ENCODE measurements at regions not wholly inside any gene's neighbourhood (a gene's known extent, or its start where the extent isn't known, plus 50 kb on each side); places are given as distances from the start of the nearest gene placed in this dataset.
"Not testable (repeated sequence)": the region's sequence is repeated elsewhere in the genome, so short reads cannot be mapped to it uniquely, and the experiment has no call there.

GRCh38 chr2:116517936-116518335 is 1296.6 kb upstream of the DDX18 start:
- no peak for DNase-seq

DNA sequence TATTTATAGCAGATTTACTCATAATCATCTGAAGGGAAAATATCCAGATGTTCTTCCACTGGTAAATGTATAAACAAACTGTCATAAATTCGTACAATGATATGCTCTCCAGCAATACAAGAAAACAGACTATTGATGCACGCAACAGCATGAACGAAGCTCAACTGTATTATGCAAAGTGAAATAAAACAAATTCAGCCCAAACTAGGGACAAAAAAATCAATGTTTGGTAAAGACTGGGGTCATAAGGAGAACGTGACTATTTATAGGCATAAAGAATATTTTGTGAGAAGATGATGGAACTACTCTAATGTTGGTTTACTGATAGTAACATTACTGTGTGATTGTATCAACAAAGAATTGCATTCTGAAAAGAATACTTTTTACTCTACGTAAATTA is 1276.7 kb upstream of the DDX18 start:
- DNase-seq: no peak

- no peak for DNase-seq
Measured at GRCh38 chr2:116545286-116546068, 1269.0 kb upstream of the DDX18 start.

GRCh38 chr2:116552738-116553419 is 1261.6 kb upstream of the DDX18 start:
- not testable (repeated sequence) for DNase-seq

DNA sequence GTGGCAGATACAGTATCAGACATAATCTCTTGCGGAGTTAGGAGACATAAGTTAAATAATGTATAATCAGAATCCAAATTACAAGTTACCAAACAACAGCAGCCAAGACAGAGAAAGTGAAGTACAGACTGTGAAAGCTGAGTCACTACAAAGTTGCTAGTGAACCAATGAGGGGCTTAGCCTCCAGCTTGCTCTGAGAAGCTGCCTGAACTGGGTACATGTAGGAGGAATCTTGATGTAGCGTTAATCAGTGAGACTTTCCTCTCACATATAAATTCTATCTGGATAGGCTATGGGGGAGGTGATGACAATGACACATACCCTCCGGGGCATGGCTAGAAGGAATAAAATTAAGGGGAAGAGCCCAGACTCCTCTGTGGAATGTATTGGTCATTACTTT is 1234.3 kb upstream of the DDX18 start:
- no peak for DNase-seq

GRCh38 chr2:116582850-116583249 is 1231.6 kb upstream of the DDX18 start:
- DNase-seq: no peak

GRCh38 chr2:116585669-116586327 is 1228.7 kb upstream of the DDX18 start:
- no peak for DNase-seq

GRCh38 chr2:116586328-116586689 is 1228.2 kb upstream of the DDX18 start:
- DNase-seq: no peak
